PFSK-1 (cell line): ENCODE measurements at regions not wholly inside any gene's neighbourhood (a gene's known extent, or its start where the extent isn't known, plus 50 kb on each side); places are given as distances from the start of the nearest gene placed in this dataset.

Experiments
- FOXP2 ChIP-seq: optimal IDR thresholded peaks from 2 replicates; pipeline ENCODE3; 2011; ENCODE audit warnings: borderline replicate concordance, control low read depth, inconsistent platforms; ENCODE audit not compliant: insufficient read depth; ENCODE audit errors: extremely low read length, extremely low read depth
- POLR2AphosphoS5 ChIP-seq: IDR thresholded peaks from 2 replicates; pipeline ENCODE4 v1.6.1; 2012; ENCODE audit warnings: low read depth, mild to moderate bottlenecking, control low read depth, low read length, moderate library complexity
- REST ChIP-seq, 2 experiments: IDR thresholded peaks; 2 replicates each; pipeline versions ENCODE4 v1.6.1 to v1.8.0; 2011 to 2012; ENCODE audit warnings: low read depth in 2 of 2, low read length in 2 of 2, control low read depth in 1 of 2, inconsistent platforms in 1 of 2, mild to moderate bottlenecking in 1 of 2, moderate library complexity in 1 of 2; ENCODE audit not compliant: insufficient read depth in 1 of 2
- TAF1 ChIP-seq: IDR thresholded peaks from 2 replicates; pipeline ENCODE4 v1.6.1; 2012; ENCODE audit warnings: low read length, control low read depth, borderline replicate concordance; ENCODE audit not compliant: insufficient read depth

- TF ChIP-seq REST (IDR thresholded peaks at IDR 0.05; ENCODE audit: insufficient read depth in 1 of 2, low read depth in 2 of 2, low read length in 2 of 2) = no peak
- TF ChIP-seq POLR2AphosphoS5 = no peak
- TF ChIP-seq TAF1 = no peak
- no peak for TF ChIP-seq FOXP2
Observed at GRCh38 chrX:118218940-118219339, 102.3 kb upstream of the KLHL13 start.
